ENCODE measurements at regions not wholly inside any gene's neighbourhood (a gene's known extent, or its start where the extent isn't known, plus 50 kb on each side); places are given as distances from the start of the nearest gene placed in this dataset.

DNA sequence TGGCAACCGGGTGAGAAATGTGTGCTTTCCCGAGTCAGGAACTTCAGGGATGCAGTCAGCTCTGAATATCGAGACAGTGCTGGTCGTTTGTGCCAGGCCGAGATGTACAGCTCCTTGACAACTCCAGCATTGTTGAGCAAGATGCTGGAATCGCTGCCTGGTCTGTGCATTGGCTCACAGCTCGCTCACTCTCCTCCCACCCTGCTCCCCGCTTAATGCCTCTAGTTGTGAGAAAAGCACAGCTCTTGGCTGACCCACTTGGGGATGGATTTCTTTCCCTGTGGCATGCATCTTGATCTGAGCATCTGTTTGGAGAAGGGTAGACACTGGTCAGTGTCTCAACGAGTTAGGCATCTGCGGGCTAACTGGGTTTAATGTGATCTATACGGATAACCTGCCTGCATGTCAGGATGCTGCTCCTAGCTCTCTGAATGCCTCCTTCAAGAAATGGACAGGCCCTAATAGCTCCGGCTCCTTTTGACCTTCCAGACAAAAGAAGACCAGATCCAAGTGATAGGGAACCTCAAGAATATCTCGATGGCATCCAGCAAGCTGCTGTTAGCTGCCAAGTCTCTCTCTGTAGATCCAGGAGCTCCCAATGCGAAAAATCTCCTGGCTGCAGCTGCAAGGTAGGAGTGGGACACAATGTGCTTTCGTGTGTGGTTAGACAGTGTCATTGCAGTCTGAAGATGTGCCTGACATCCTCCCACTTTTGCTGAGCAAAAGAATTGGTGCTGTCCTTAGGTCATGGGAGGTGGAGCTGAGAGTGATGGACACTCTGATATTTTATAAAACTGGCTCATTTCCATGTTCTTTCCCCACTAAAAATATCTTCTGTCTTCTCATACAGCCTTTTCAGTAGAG is 302.2 kb upstream of the TPM1 start:
- TF ChIP-seq, protein P1, sequence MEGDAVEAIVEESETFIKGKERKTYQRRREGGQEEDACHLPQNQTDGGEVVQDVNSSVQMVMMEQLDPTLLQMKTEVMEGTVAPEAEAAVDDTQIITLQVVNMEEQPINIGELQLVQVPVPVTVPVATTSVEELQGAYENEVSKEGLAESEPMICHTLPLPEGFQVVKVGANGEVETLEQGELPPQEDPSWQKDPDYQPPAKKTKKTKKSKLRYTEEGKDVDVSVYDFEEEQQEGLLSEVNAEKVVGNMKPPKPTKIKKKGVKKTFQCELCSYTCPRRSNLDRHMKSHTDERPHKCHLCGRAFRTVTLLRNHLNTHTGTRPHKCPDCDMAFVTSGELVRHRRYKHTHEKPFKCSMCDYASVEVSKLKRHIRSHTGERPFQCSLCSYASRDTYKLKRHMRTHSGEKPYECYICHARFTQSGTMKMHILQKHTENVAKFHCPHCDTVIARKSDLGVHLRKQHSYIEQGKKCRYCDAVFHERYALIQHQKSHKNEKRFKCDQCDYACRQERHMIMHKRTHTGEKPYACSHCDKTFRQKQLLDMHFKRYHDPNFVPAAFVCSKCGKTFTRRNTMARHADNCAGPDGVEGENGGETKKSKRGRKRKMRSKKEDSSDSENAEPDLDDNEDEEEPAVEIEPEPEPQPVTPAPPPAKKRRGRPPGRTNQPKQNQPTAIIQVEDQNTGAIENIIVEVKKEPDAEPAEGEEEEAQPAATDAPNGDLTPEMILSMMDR (IDR thresholded peaks at IDR 0.05 in 8 of 11, conservative IDR thresholded peaks at IDR 0.05 in 3 of 11): no peak
- TF ChIP-seq POLR2A (IDR thresholded peaks at IDR 0.05): no peak
- no peak for TF ChIP-seq POLR2AphosphoS5 (IDR thresholded peaks at IDR 0.05)
